GM12878 (cell line): ENCODE measurements at regions not wholly inside any gene's neighbourhood (a gene's known extent, or its start where the extent isn't known, plus 50 kb on each side); places are given as distances from the start of the nearest gene placed in this dataset.

Source experiments
- ATAC-seq: fragments of 200-7000 bp; cut with Tn5 transposase; 3 replicates; pipeline ENCODE4 v1.9.1; 2020; ENCODE audit warnings: mild to moderate bottlenecking, moderate library complexity
- BruUV-seq: library from RNA; stranded (reverse); fragments of 400-500 nt; replicated peaks from 2 replicates; lab custom pipeline; 2021; lab: Mats Ljungman, UMichigan
- CTCF ChIA-PET: fragments of 300-600 bp; sonication (Branson Sonifier 250); formaldehyde crosslinking; extraction: SDS; loops from one replicate; lab custom pipeline; 2021; ENCODE audit warnings: inconsistent platforms; lab: Yijun Ruan, JAX
- POLR2A ChIA-PET: fragments of 350-600 bp; formaldehyde crosslinking; extraction: SDS; loops from one replicate; lab custom pipeline; 2021; ENCODE audit warnings: inconsistent platforms; lab: Charles Lee
- RAD21 ChIA-PET: fragments of 300-600 bp; sonication (Branson Sonifier 250); formaldehyde crosslinking; loops from one replicate; lab custom pipeline; 2023; ENCODE audit warnings: antibody characterized with exemption; ENCODE audit not compliant: unreplicated experiment; lab: Charles Lee
- SMC1A ChIA-PET: fragments of 300-600 bp; sonication (Branson Sonifier 250); formaldehyde crosslinking; loops from one replicate; lab custom pipeline; 2023; ENCODE audit not compliant: unreplicated experiment, uncharacterized antibody; lab: Charles Lee
- DNase-seq: peaks from one replicate; pipeline ENCODE4 v3.0.0-alpha.2; 2011; ENCODE audit warnings: low read depth, low spot score
- FAIRE-seq: peaks from 3 replicates; lab custom pipeline; 2011; peaks lifted over from hg19 to GRCh38; lab: Jason Lieb, UNC
- H2AFZ ChIP-seq: 2 replicates; pipeline ENCODE4 v1.6.0; 2011; ENCODE audit warnings: low read depth, low read length, control low read depth; ENCODE audit not compliant: control insufficient read depth
- H3K27ac ChIP-seq: 2 replicates; pipeline ENCODE4 v1.5.1; 2011; ENCODE audit warnings: control low read depth; ENCODE audit not compliant: control insufficient read depth, insufficient read depth
- H3K27me3 ChIP-seq, 2 experiments: replicated peaks in 1 of 2; 2 replicates each; pipeline versions ENCODE4 v1.6.0 to v1.6.1; 2011; ENCODE audit warnings: low read length in 1 of 2; ENCODE audit not compliant: control insufficient read depth in 2 of 2, insufficient read depth in 2 of 2
- H3K36me3 ChIP-seq, 2 experiments: 2 replicates each; pipeline ENCODE4 v1.5.1; 2011; ENCODE audit warnings: low read length in 1 of 2; ENCODE audit not compliant: control insufficient read depth in 2 of 2, insufficient read depth in 2 of 2
- H3K4me1 ChIP-seq: 2 replicates; pipeline ENCODE4 v1.6.1; 2011; ENCODE audit warnings: mild to moderate bottlenecking, low read length, moderate library complexity, mixed read lengths; ENCODE audit not compliant: control insufficient read depth, insufficient read depth
- H3K4me2 ChIP-seq: 2 replicates; pipeline ENCODE4 v1.6.0; 2011; ENCODE audit warnings: control low read depth; ENCODE audit not compliant: control insufficient read depth, insufficient read depth
- H3K4me3 ChIP-seq: fragments of 200-600 bp; sonication (generic); 2 replicates; pipeline ENCODE4 v1.5.1; 2016
- H3K79me2 ChIP-seq: 2 replicates; pipeline ENCODE4 v1.6.0; 2011; ENCODE audit warnings: low read length; ENCODE audit not compliant: control insufficient read depth, insufficient read depth
- H3K9ac ChIP-seq: 2 replicates; pipeline ENCODE4 v1.8.0; 2011; ENCODE audit warnings: low read length, control low read depth, mixed read lengths; ENCODE audit not compliant: control insufficient read depth, insufficient read depth
- H3K9me3 ChIP-seq: replicated peaks from 3 replicates; pipeline ENCODE4 v1.5.1; 2011; ENCODE audit warnings: mild to moderate bottlenecking, low read length; ENCODE audit not compliant: control insufficient read depth, insufficient read depth
- H4K20me1 ChIP-seq: 2 replicates; pipeline ENCODE4 v1.6.0; 2011; ENCODE audit not compliant: control insufficient read depth, insufficient read depth
- BHLHE40 ChIP-seq, 2 experiments: fragments of 450-650 bp in 1 of 2; IDR thresholded peaks; 2 replicates each; pipeline ENCODE4 v1.6.1; 2011 to 2017; ENCODE audit warnings: low read depth in 2 of 2, borderline replicate concordance in 1 of 2, improper control_type of control experiment in 1 of 2, low read length in 1 of 2, mild to moderate bottlenecking in 1 of 2
- CHD4 ChIP-seq: fragments of 200-600 bp; sonication (generic); IDR thresholded peaks from 2 replicates; pipeline ENCODE4 v1.6.1; 2016; ENCODE audit warnings: mild to moderate bottlenecking
- CREB1 ChIP-seq: IDR thresholded peaks from 2 replicates; pipeline ENCODE4 v1.6.1; 2012; ENCODE audit warnings: low read depth, mild to moderate bottlenecking, inconsistent platforms
- CUX1 ChIP-seq: IDR thresholded peaks from 2 replicates; pipeline ENCODE4 v1.6.1; 2012; ENCODE audit warnings: improper control_type of control experiment, low read depth, low read length; ENCODE audit not compliant: insufficient replicate concordance
- NR2C1 ChIP-seq: fragments of 450-650 bp; IDR thresholded peaks from 2 replicates; pipeline ENCODE4 v1.6.1; 2017; ENCODE audit warnings: antibody characterized with exemption, mild to moderate bottlenecking, moderate library complexity
- SIX5 ChIP-seq: IDR thresholded peaks from 2 replicates; pipeline ENCODE4 v1.6.1; 2011; ENCODE audit warnings: mild to moderate bottlenecking, low read depth, low read length, moderate library complexity; ENCODE audit not compliant: severe bottlenecking
- SMAD1 ChIP-seq: fragments of 450-650 bp; IDR thresholded peaks from 2 replicates; pipeline ENCODE4 v1.6.1; 2018; ENCODE audit warnings: mild to moderate bottlenecking, low read depth; ENCODE audit not compliant: partially characterized antibody
- SPI1 ChIP-seq: IDR thresholded peaks from 2 replicates; pipeline ENCODE4 v1.6.1; 2011; ENCODE audit warnings: low read depth, mild to moderate bottlenecking, low read length, moderate library complexity, borderline replicate concordance; ENCODE audit not compliant: insufficient read depth
- TBL1XR1 ChIP-seq: IDR thresholded peaks from 2 replicates; pipeline ENCODE4 v1.6.1; 2012; ENCODE audit warnings: low read depth, low read length, improper control_type of control experiment
- ZNF274 ChIP-seq: IDR thresholded peaks from one replicate; pipeline ENCODE4 v1.8.0; 2011; ENCODE audit not compliant: insufficient read length, insufficient read depth
- ZNF592 ChIP-seq: fragments of 450-650 bp; IDR thresholded peaks from 2 replicates; pipeline ENCODE4 v1.6.1; 2017; ENCODE audit warnings: mild to moderate bottlenecking, moderate library complexity
- WGBS: methylation state at CpG from one replicate; pipeline ENCODE4 v1.1.6; 2016; ENCODE audit warnings: low lambda C conversion rate; ENCODE audit not compliant: insufficient replicate concordance, insufficient coverage; ENCODE audit errors: missing lambda C conversion rate; 5-methylcytosine and 5-hydroxymethylcytosine counted together
- in situ Hi-C: fragments of 300-500 bp; cut with MboI; formaldehyde crosslinking; loops from 9 replicates; pipeline ENCODE4 v1.14.3; 2018; ENCODE audit warnings: mixed read lengths
- intact Hi-C: fragments of 100-400 bp; cut with micrococcal nuclease; formaldehyde crosslinking; loops from one replicate; pipeline ENCODE4 v1.14.2; 2022; ENCODE audit not compliant: unreplicated experiment
- TF ChIP-seq, protein P1 (sequence below): IDR thresholded peaks from 2 replicates; pipeline ENCODE4 v1.6.1; 2012; ENCODE audit warnings: low read depth, low read length, improper control_type of control experiment

DNA sequence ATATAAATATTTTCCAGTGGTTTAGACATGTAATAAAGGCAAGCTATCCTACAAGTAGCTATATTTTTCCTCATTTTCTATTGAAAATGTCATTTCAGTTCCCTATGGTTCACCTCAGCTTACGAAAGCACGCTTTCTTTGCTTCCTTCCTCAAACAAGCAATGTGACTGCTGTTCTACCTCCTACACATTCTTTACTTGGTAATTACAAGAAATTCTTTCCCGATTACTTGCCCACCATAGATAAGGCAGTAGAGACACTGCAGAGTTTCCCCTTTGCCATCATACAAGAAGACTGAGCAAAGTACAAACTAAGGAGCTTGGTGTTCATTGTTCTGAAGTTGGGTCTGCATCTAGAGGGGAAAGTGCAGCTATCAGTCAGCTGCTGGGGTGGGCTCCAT, 249.4 kb downstream of the CRPPA start (continued):
- TF ChIP-seq CUX1 (no peak), SPI1 (no peak), NR2C1 (no peak), SMAD1 (no peak)

- no TSS peak for BruUV-seq
- TF ChIP-seq ZNF274 (no peak), SPI1 (no peak), SIX5 (no peak), CHD4 (no peak), TBL1XR1 (no peak), BHLHE40 (IDR thresholded peaks at IDR 0.05; ENCODE audit: borderline replicate concordance in 1 of 2, low read depth in 2 of 2, low read length in 1 of 2) (no peak), ZNF592 (no peak), CREB1 (no peak), SMAD1 (no peak)
- TF ChIP-seq, protein P1, sequence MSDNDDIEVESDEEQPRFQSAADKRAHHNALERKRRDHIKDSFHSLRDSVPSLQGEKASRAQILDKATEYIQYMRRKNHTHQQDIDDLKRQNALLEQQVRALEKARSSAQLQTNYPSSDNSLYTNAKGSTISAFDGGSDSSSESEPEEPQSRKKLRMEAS: no peak
These were observed 250.7 kb downstream of the CRPPA start for GRCh38 chr7:16170671-16171070.

More at GRCh38 chr7:16170671-16171070, 250.7 kb downstream of the CRPPA start:
- Histone ChIP-seq H3K27ac (no peak overlapping the region), H4K20me1 (no peaks in the 10 kb centered on the region), H3K4me1 (no peaks in the 10 kb centered on the region), H2AFZ (no peak overlapping the region), H3K4me3 (no peak overlapping the region), H3K27me3 (no peaks in the 10 kb centered on the region), H3K9ac (no peak overlapping the region), H3K36me3 (no peaks in the 10 kb centered on the region), H3K79me2 (no peaks in the 10 kb centered on the region), H3K9me3 (no peaks in the 10 kb centered on the region), H3K4me2 (no peak overlapping the region)
- in situ Hi-C loops: no loop called here
- WGBS: 50% methylated on average over 18 of the region's 18 CpGs
- intact Hi-C loops: no loop called here
- RAD21 ChIA-PET: no interaction called here
- POLR2A ChIA-PET: no interaction called here
- no peak for ATAC-seq
- DNase-seq: no peak
- no peak for FAIRE-seq
- SMC1A ChIA-PET: no interaction called here
- CTCF ChIA-PET: no interaction called here
